GM12864 (cell line): ENCODE measurements at regions not wholly inside any gene's neighbourhood (a gene's known extent, or its start where the extent isn't known, plus 50 kb on each side); places are given as distances from the start of the nearest gene placed in this dataset.

ENCODE experiments used
- DNase-seq: peaks from one replicate; pipeline ENCODE4 v3.0.0-alpha.2; 2011; ENCODE audit warnings: low read depth
- H3K4me3 ChIP-seq: 2 replicates; pipeline ENCODE4 v1.5.1; 2011; ENCODE audit warnings: mild to moderate bottlenecking, low read depth, low read length, control low read depth
- TF ChIP-seq, protein P1 (sequence below): IDR thresholded peaks from 2 replicates; pipeline ENCODE4 v1.5.1; 2011; ENCODE audit warnings: low read depth, mild to moderate bottlenecking, moderate library complexity, low read length, control low read depth, inconsistent platforms; ENCODE audit errors: missing control alignments

GRCh38 chr15:69750253-69750652 is 297.6 kb downstream of the RPLP1 start:
- no peak overlapping the region for H3K4me3 ChIP-seq

DNA sequence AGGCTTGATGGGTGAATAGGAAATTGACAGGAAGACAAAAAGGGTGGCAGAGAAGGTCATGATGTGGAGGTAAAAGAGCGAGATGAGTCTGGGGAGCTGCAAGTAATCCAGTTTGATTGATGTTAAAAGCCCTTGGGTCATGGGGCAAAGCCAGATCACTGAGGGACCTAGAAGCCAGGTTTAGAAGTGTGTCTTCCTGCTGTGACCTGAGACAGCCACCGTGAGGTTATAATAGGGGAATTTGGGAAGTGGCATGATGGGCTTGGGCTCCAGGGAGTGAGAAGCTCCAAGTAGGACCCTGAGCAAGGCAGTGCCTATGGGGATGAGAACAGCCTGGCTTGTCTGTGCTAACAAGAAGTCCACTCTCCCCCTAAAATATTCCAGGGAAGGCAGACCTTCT is 298.5 kb downstream of the RPLP1 start:
- no peak overlapping the region for H3K4me3 ChIP-seq
- no peak for DNase-seq
- TF ChIP-seq, protein P1, sequence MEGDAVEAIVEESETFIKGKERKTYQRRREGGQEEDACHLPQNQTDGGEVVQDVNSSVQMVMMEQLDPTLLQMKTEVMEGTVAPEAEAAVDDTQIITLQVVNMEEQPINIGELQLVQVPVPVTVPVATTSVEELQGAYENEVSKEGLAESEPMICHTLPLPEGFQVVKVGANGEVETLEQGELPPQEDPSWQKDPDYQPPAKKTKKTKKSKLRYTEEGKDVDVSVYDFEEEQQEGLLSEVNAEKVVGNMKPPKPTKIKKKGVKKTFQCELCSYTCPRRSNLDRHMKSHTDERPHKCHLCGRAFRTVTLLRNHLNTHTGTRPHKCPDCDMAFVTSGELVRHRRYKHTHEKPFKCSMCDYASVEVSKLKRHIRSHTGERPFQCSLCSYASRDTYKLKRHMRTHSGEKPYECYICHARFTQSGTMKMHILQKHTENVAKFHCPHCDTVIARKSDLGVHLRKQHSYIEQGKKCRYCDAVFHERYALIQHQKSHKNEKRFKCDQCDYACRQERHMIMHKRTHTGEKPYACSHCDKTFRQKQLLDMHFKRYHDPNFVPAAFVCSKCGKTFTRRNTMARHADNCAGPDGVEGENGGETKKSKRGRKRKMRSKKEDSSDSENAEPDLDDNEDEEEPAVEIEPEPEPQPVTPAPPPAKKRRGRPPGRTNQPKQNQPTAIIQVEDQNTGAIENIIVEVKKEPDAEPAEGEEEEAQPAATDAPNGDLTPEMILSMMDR, result no peak

More at GRCh38 chr15:69750253-69750652, 297.6 kb downstream of the RPLP1 start:
- TF ChIP-seq, protein P1, result no peak
- DNase-seq, result no peak

GRCh38 chr15:69751566-69751965 is 298.9 kb downstream of the RPLP1 start:
- no peak overlapping the region for H3K4me3 ChIP-seq
- TF ChIP-seq, protein P1, result no peak
- DNase-seq, result no peak

DNA sequence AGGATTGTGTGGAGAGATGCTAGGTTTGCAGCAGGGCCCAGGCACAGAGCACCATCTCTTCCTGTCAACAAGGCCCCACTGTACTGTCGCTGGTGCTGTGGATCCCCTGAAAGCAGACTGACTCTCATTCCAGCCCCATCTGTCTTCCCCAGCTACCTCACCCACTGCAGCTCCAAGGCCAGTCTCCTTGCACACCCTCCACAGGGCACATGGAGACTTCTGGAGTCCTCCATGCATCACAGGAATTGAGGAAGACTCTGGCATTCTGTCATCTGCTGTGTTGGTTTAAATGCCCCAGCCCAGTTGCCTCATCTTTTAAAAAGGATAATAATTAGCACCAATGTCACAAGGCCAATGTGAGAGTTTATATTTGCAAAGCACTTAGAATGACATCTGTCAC is 301.2 kb downstream of the RPLP1 start:
- DNase-seq, result no peak
- TF ChIP-seq, protein P1, result no peak
- no peak overlapping the region for H3K4me3 ChIP-seq

DNA sequence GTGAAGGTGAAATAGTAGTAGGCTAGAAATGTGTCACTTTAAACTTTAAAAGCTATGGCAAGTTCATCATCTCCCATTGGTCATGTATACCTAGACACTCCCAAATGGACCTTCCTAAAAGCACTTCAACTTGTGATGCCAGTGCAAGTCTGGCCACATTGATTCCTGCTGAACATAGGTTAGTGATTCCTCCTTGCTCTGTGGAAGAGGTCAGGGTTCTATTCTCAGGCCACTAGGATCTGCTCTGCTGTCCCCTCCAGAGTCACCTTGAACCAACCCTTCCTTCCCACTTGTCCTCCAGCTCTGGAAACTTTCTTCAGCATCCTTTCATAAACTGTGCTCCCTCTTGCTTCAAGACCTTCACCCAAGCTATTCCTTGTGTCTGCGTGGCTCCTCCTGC is 301.7 kb downstream of the RPLP1 start:
- no peak overlapping the region for H3K4me3 ChIP-seq
- no peak for DNase-seq
- TF ChIP-seq, protein P1, result no peak

DNA sequence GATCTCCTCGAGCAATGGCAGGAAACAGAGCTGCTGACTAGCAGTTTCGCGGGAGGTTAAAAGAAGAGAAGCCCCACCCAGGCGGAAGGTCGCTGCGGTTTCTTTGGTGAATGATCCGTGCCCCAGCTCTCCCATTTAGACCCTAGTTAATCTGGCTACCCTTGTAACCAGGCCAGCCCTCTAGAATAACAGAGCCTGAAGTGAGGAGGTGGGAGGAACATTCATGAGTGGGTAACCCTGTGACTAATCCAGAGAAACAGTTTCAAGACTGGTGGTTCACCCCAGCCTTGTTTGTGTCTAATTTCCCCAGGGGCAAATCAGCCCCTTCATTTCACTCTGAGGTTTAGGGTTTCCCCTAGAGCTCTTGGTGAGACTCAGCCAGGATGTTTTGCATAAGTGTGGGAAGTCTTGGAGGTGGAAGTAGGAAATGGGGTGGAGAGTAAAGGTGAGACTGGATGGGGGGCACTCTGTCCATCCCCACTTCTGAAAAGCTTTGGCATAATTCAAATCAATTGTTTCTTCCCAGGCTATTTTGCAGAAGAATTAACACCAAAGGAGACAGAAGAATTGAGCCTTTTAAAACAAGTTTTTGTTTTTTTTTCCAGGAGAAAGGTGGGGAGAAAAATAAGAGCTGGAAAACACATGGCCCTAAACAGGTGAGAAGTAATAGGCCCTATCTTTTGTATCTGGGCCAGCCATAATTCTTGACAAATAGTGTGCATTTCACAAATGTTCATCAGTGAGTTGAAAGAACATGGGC is 303.1 kb downstream of the RPLP1 start:
- no peak overlapping the region for H3K4me3 ChIP-seq
- TF ChIP-seq, protein P1, result no peak
- peak; percentile 87 for DNase-seq

DNA sequence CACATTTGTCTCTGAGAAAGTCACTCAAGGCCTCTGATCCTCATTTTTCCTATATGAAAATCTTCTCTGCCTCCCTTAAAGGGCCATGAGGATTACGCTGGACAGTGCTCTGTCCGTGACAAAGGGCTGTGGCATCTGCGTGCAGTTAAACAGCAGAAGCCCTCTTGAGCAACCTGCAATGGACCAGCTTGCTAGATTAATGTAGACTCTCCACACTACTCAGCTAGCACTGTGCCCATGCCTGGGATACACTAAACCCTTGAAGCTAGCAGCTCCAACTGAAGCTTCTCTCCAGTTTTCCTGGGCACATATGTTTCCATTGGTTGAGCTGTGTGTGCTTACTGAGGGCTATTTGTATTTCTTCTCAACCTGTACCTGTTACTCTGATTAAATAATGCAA is 303.8 kb downstream of the RPLP1 start:
- no peak for DNase-seq
- H3K4me3 ChIP-seq, result no peak overlapping the region

More for the DNA sequence above, 303.8 kb downstream of the RPLP1 start:
- TF ChIP-seq, protein P1, result no peak
